Hypothalamus (tissue), 51 donors: ENCODE measurements at regions not wholly inside any gene's neighbourhood (a gene's known extent, or its start where the extent isn't known, plus 50 kb on each side); places are given as distances from the start of the nearest gene placed in this dataset.

ENCODE experiments used
- DNase-seq, 51 donors: peaks; one replicate each; lab custom pipeline; 2025; lab: John Stamatoyannopoulos, UW

GRCh38 chr1:82870332-82870731, 1069.6 kb downstream of the ADGRL2 start:
- DNase-seq = no peak

- no peak for DNase-seq
Measured at GRCh38 chr1:82867781-82868180, 1067.0 kb downstream of the ADGRL2 start.

- no peak for DNase-seq
Measured at GRCh38 chr1:82861749-82862148, 1061.0 kb downstream of the ADGRL2 start.

GRCh38 chr1:82858031-82858430, 1057.3 kb downstream of the ADGRL2 start:
- DNase-seq = no peak

GRCh38 chr1:82849460-82849859, 1048.7 kb downstream of the ADGRL2 start:
- DNase-seq = no peak

GRCh38 chr1:82848043-82848442, 1047.3 kb downstream of the ADGRL2 start:
- DNase-seq = no peak

- no peak for DNase-seq
Measured at GRCh38 chr1:82845866-82846265, 1045.1 kb downstream of the ADGRL2 start.

- no peak for DNase-seq
Measured at GRCh38 chr1:82844911-82845827, 1044.4 kb downstream of the ADGRL2 start.

GRCh38 chr1:82844447-82844846, 1043.7 kb downstream of the ADGRL2 start:
- no peak for DNase-seq

GRCh38 chr1:82843876-82844275, 1043.1 kb downstream of the ADGRL2 start:
- DNase-seq = no peak

GRCh38 chr1:82840192-82840591, 1039.5 kb downstream of the ADGRL2 start:
- DNase-seq = no peak

GRCh38 chr1:82837766-82838465, 1037.2 kb downstream of the ADGRL2 start:
- DNase-seq = no peak

GRCh38 chr1:82836973-82837680, 1036.4 kb downstream of the ADGRL2 start:
- no peak for DNase-seq

- DNase-seq = no peak
Measured at GRCh38 chr1:82836213-82836972, 1035.7 kb downstream of the ADGRL2 start.

- DNase-seq = no peak
Measured at GRCh38 chr1:82830690-82831380, 1030.1 kb downstream of the ADGRL2 start.

GRCh38 chr1:82829527-82829926, 1028.8 kb downstream of the ADGRL2 start:
- no peak for DNase-seq

GRCh38 chr1:82823876-82824275, 1023.1 kb downstream of the ADGRL2 start:
- no peak for DNase-seq

GRCh38 chr1:82820816-82821215, 1020.1 kb downstream of the ADGRL2 start:
- no peak for DNase-seq

- no peak for DNase-seq
Measured at GRCh38 chr1:82819234-82819633, 1018.5 kb downstream of the ADGRL2 start.

- no peak for DNase-seq
Measured at GRCh38 chr1:82818586-82818985, 1017.9 kb downstream of the ADGRL2 start.
